ENCODE measurements at regions not wholly inside any gene's neighbourhood (a gene's known extent, or its start where the extent isn't known, plus 50 kb on each side); places are given as distances from the start of the nearest gene placed in this dataset.

DNA sequence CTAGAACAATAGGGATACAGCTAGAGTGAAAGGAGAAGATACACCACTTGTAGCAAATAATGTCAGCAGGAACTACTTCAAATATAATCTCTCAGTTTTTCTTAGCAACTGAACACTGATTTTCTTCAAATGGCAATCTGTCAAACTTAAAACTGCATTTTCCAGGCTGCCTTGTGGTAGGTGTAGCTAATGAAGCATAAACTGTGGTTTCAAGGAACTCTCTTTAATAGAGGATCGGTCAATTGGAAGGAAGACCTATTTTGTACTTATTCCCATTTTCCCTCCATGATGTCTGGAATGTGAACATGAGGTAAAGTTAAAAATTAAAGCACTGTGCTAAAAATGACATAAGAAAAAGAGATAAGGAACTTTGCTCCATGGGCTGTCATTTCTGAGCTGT lies 1261.9 kb downstream of the PCDH17 start:
- Histone ChIP-seq H3K4me1 (no peaks in the 10 kb centered on the region), H3K27ac (no peak overlapping the region), H3K9me3 (no peaks in the 10 kb centered on the region), H3K4me3 (no peak overlapping the region), H3K27me3 (no peaks in the 10 kb centered on the region), H3K36me3 (no peaks in the 10 kb centered on the region)
- no peak for DNase-seq
- TF ChIP-seq, protein P1, sequence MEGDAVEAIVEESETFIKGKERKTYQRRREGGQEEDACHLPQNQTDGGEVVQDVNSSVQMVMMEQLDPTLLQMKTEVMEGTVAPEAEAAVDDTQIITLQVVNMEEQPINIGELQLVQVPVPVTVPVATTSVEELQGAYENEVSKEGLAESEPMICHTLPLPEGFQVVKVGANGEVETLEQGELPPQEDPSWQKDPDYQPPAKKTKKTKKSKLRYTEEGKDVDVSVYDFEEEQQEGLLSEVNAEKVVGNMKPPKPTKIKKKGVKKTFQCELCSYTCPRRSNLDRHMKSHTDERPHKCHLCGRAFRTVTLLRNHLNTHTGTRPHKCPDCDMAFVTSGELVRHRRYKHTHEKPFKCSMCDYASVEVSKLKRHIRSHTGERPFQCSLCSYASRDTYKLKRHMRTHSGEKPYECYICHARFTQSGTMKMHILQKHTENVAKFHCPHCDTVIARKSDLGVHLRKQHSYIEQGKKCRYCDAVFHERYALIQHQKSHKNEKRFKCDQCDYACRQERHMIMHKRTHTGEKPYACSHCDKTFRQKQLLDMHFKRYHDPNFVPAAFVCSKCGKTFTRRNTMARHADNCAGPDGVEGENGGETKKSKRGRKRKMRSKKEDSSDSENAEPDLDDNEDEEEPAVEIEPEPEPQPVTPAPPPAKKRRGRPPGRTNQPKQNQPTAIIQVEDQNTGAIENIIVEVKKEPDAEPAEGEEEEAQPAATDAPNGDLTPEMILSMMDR (IDR thresholded peaks at IDR 0.05), result no peak
- TF ChIP-seq POLR2A (IDR thresholded peaks at IDR 0.05), result no peak

DNA sequence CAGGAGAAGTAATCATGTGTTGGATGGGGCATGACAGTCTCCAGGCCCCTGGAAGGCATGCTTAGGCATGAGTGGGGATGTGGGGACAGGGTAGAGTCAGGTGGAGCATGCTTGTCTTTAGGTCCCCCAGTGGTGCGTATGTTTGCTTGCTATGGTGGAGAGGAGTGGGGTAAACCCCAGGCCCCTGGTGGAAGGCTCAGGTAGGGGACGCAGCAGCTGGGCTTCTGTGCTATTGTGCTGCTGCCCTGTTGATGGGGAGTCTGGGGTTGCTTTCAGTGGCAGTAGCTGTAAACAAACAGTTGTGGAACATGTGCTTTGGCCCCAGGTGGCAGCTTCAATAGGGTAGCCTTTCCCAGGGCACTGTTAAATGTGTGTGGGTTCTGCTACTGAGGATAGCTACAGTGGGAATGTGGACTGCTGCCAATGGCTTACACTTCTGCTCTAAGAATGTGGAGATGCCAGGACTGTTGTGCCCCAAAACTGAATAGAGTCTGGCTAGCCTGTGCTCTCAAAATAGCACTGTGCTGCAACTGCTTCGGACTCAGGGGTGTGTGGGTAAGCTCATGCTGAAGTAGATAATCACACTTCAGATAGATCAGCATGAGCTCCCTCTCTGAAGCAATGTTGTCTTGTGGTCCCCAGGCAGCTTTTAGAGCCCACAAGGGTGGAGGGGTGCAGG lies 1257.3 kb downstream of the DIAPH3 start:
- Histone ChIP-seq H3K36me3 (no peaks in the 10 kb centered on the region), H3K27me3 (no peaks in the 10 kb centered on the region), H3K9me3 (no peaks in the 10 kb centered on the region), H3K4me3 (no peak overlapping the region), H3K27ac (no peak overlapping the region), H3K4me1 (no peaks in the 10 kb centered on the region)
- TF ChIP-seq POLR2A (IDR thresholded peaks at IDR 0.05), result no peak
- TF ChIP-seq, protein P1 (IDR thresholded peaks at IDR 0.05), result no peak
- DNase-seq, result no peak

DNA sequence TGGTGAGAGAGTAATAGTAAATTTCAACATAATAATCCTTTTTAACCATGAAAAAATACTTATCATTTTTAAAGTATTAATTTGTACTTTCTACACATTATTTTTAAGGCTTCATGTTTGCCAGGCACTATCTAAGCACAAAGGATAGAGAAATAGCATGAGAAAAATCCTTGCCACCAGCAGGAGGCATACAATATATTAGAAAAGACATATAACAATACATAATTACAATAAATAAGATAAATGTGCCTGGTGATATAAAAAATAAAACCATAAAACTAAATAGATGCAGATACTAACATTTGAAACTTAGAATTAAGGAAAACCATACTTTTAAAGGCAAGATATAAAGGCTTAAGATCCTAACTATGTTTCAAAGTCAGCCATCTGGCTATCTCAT lies 1256.4 kb downstream of the DIAPH3 start:
- Histone ChIP-seq H3K4me1 (no peaks in the 10 kb centered on the region), H3K36me3 (no peaks in the 10 kb centered on the region), H3K27me3 (no peaks in the 10 kb centered on the region), H3K4me3 (no peak overlapping the region), H3K9me3 (no peaks in the 10 kb centered on the region), H3K27ac (no peak overlapping the region)
- DNase-seq, result no peak
- TF ChIP-seq, protein P1 (IDR thresholded peaks at IDR 0.05), result no peak
- no peak for TF ChIP-seq POLR2A (IDR thresholded peaks at IDR 0.05)

DNA sequence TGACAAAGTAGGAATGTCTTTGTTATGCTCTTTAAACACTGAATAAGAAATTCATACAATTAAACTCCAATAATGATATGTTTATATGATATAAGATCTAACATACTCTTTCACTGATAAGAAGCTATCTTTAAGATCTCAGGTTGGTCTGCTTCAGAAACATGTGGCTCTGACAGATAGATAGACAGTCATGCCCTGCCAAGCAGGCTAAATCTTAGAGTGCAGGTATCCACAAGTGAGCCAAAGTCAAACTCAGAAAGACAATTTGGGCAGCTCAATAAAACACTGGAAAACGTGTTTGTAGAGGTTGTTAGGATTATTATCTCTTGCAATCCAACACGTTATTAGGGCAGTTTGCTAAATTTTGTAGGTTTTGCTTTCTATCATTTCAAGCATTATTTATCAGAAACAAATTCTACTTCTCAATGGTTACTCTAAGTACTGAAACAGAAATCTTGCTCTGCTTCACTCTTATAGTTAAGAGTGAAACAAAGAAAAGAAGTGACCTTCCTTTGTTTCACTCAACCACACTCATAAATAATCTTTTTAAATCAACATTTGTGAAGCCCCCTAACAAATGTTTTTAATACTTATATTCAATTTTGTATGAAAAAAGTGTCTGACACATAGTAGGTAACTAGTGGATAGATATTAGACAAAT lies 1255.6 kb downstream of the DIAPH3 start:
- no peaks in the 10 kb centered on the region for H3K4me1 ChIP-seq
- TF ChIP-seq, protein P1 (IDR thresholded peaks at IDR 0.05), result no peak
- TF ChIP-seq POLR2A (IDR thresholded peaks at IDR 0.05), result no peak
- H3K9me3 ChIP-seq, result no peaks in the 10 kb centered on the region
- DNase-seq, result no peak
- H3K4me3 ChIP-seq, result no peak overlapping the region
- H3K27ac ChIP-seq, result no peak overlapping the region
- H3K27me3 ChIP-seq, result no peaks in the 10 kb centered on the region
- H3K36me3 ChIP-seq, result no peaks in the 10 kb centered on the region

DNA sequence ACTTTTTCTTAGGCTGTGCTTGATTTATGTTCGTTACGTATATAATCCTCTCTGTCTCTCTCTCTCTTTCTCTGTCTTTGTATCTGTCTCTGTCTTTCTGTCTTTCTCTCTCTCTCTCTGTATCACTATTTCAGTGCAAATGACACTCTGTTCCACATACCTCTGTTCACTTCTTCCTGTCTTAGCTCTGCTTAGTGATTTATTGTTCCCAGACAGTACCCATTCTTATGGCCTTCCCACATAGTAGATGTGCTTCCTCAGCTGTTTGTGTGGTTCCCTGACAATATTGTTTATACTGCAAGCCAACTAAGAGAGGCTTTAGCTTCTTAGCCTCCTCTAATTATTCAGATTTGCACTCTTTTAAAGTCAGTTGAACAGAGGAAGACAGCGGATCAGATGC lies 1244.2 kb downstream of the DIAPH3 start:
- Histone ChIP-seq H3K4me1 (no peaks in the 10 kb centered on the region), H3K27ac (no peak overlapping the region), H3K4me3 (no peak overlapping the region), H3K27me3 (no peaks in the 10 kb centered on the region), H3K36me3 (no peaks in the 10 kb centered on the region), H3K9me3 (no peaks in the 10 kb centered on the region)
- TF ChIP-seq POLR2A (IDR thresholded peaks at IDR 0.05), result no peak
- TF ChIP-seq, protein P1 (IDR thresholded peaks at IDR 0.05), result no peak
- DNase-seq, result no peak

All from Peyer's patch (tissue), 4 donors.